Esophagus muscularis mucosa (tissue), 3 donors: ENCODE measurements at regions not wholly inside any gene's neighbourhood (a gene's known extent, or its start where the extent isn't known, plus 50 kb on each side); places are given as distances from the start of the nearest gene placed in this dataset.

ENCODE experiments used
- CTCF ChIP-seq, 3 experiments: fragments of 200-600 bp in 2 of 3; fragments of 450-650 bp in 1 of 3; sonication (generic) in 2 of 3; IDR thresholded peaks; one replicate each; pipeline ENCODE4 v1.5.1; 2017 to 2019; ENCODE audit warnings: antibody characterized with exemption in 3 of 3, mild to moderate bottlenecking in 2 of 3, moderate library complexity in 1 of 3
- POLR2A ChIP-seq: fragments of 450-650 bp; IDR thresholded peaks from one replicate; pipeline ENCODE4 v1.6.1; 2017; ENCODE audit warnings: antibody characterized with exemption, moderate library complexity, mild to moderate bottlenecking, low read depth
- POLR2AphosphoS5 ChIP-seq, 2 donors: sonication (generic); formaldehyde crosslinking; IDR thresholded peaks; one replicate each; pipeline ENCODE4 v1.6.1; 2017; ENCODE audit warnings: antibody characterized with exemption in 2 of 2

GRCh38 chr9:7608261-7608660 lies 191.3 kb downstream of the DMAC1 start:
- no peak for TF ChIP-seq POLR2A
- no peak for TF ChIP-seq POLR2AphosphoS5 (IDR thresholded peaks at IDR 0.05)
- TF ChIP-seq CTCF (IDR thresholded peaks at IDR 0.05), result no peak
